GM18858 (cell line): ENCODE measurements at regions not wholly inside any gene's neighbourhood (a gene's known extent, or its start where the extent isn't known, plus 50 kb on each side); places are given as distances from the start of the nearest gene placed in this dataset.

Experiments
- ATAC-seq: cut with Tn5 transposase; IDR thresholded peaks from one replicate; pipeline ENCODE4 v1.9.1; 2021; ENCODE audit not compliant: unreplicated experiment

DNA sequence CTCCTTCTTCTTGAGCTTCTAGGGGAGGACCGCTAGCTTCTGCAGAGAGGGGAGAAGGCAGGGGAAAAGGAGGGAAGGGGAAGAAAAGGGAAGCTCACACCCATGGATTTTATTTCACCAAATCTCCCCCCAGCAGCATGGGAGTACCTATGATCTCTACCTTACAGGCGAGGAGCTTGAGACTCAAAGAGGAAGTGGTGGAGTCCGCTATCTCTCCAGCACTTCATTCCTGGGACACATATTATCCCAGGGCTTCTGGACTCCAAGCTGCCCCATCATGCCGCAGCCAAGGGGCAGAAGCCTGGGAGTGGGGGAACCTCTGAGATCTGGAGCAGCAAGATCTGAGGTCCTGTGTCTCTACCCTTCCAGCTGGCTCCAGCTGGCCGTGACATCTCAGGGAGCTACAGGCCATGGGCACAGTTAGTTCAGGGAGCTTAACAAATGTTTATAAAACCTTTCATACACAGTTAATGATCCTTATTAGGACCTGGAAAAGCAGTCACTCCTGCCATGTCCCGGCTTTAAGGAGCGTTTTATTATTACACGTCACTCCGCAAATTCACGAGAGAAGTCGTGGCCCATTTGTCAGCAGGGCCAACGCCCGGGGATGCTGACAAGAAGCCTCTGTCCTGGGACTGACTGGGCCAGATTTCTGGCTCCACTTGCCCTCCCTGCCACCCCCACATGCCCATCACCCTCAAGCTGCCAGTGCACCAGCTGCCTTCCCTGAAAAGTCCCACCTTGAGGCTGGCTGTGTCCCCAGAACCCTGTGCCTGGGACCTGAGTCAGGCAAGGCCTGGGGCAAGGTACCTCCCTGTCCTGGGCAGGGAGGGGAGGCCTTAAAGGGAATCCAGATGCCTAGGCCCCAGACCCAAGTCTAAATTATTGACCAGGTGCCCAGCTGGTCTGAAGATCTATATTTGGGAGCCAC is 132.1 kb upstream of the ZMIZ1 start:
- no peak for ATAC-seq

DNA sequence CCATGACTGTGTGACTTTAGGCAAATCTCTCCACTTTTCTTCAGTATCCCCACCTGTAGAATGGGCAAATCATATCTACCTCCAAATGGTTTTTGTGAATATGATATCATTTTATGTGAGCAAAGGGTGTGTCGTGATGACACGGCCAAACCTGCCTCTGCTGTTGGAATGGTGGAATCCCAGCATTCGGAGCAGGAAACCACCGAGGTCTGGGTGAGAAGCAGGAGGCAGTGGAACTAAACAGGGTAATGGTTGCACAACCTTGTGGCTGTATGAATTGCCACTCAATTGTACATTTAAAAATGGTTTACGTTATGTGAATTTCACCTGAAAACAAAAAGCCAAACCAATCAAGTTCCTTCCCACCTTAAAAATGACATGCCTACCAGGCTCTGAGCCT is 131.4 kb upstream of the ZMIZ1 start:
- ATAC-seq, result no peak

- ATAC-seq, result no peak
Observed at GRCh38 chr10:78937800-78938694, 130.7 kb upstream of the ZMIZ1 start.

DNA sequence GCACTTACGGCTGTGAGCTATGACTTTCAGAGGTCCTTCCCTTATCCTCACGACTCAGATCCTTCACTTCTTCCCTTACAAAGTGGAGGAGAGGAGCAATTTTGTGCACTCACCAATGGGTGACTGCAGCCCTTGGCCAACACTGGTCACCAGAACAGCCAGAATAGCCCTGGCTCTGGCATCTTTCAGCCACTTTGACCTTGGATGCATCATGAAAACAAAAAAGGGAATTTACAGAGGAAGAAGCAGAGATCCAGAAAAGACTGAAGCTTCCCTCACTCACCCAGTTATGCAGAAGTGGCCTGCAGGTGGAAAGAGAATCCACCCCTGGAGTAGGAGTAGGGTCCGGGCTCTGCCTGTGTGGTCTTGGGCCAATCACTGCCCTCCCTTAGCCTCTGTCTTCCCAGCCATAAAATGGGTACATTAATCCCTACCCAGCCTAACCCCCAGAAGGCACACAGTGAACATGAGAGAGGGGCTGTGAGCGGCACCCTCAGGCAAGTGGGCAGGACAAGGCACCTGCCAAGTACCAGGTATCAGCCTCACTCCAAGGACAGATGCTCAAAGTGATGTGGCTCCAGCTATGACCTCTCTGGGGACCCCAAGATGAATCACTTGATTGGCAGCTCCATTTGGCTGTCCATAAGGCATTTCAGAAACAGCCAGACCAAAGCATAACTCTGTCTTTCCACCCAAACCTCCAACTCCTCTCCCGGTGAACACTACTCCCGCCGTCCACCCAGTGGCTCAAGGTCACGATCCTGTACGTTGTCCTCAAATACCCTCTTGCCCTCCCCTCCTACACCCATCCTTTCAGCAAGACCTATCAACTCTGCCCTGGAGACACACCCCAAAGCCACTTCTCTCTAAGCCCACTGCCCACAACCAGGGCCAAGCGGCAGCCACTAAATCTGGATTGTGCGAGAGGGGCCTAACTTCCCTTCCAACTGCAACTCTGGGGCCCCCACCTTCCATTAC is 129.8 kb upstream of the ZMIZ1 start:
- no peak for ATAC-seq

DNA sequence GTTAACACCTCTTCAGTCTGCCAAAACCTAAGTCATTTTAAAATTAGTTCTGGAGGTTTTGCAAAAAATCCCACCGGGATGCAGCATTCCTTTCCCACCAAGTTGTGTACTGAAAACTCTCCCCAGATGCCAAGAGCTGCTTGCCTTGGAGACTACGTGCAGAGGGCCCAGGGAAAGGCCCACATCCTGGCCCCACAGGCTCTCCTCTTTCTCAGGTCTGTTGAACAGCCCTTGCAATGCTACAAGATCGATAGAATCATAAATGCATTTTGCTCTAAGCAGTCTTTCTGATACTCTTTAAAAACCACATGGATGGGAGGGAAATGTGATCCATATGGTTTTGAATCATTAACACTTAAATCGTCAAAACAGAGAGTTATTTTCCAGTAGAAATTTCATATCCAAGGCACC is 126.7 kb upstream of the ZMIZ1 start:
- no peak for ATAC-seq

DNA sequence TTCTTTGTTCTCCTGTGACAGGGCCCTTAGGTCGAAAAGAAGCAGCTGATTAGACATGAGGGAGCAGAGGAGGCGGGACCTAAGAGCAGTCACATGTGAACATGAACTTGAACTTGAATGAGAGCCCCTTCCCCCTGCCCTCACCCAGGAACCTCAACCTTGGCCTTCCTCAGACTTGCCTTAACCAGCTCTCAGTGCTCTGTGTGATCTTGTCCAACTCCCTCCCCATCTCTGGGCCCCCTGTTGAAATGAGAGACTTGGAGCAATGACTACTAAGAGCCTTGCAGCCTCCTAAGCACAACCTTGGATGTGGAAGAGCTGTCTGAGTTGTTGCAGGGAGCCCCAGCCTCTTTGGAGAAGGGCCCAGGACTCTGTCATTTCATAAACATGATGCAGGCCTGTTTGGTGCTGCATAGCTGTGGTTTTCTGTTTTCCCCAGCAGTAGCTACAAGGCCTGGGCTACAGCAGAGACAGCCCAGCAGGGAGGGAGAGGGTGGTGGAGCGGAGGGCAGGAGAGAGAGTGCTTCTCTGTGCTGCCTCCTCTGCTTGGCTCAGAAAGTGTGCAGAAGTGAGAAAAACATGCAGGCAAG is 123.9 kb upstream of the ZMIZ1 start:
- no peak for ATAC-seq

DNA sequence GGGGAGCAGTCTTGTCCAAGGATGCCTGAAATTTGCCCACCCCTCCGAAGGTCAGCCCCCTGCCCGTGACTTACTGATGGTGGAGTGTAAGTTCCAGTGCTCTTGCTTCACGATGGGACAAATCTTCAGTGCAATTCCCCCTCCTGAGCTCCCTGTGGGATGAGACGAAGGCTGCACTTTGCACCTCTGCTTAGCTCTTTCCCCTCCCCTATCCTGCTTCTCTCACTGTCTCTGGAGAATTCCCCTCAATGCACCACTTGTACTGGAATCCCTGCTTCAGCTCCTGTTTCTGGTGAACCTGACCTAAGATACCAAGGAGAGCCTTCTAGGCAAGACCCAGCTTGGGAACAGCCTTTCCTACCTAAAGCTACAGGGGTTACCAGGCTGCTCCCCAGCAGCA is 122.9 kb upstream of the ZMIZ1 start:
- ATAC-seq, result no peak

GRCh38 chr10:78947226-78947625 is 121.5 kb upstream of the ZMIZ1 start:
- no peak for ATAC-seq

DNA sequence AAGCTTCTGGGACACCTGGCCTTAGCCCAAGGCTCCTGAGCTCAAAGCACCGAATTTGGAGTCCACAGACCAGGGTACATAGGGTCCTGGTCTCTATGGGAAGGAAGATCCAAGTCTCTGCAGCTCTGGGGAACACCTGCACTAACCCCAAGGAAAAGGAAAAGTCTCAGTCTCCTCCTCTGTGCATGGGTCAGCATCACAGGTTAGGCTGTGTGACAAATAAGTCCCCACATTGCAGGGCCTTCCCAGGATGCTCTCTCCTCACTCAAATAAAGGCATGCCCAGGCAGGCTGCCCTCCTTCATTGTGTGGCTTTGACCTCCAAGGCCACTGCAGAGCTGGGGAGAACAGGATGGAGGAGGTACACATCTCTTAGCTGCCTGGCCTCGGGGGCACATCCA is 121.0 kb upstream of the ZMIZ1 start:
- no peak for ATAC-seq

- no peak for ATAC-seq
Observed at GRCh38 chr10:78948621-78949030, 120.1 kb upstream of the ZMIZ1 start.

DNA sequence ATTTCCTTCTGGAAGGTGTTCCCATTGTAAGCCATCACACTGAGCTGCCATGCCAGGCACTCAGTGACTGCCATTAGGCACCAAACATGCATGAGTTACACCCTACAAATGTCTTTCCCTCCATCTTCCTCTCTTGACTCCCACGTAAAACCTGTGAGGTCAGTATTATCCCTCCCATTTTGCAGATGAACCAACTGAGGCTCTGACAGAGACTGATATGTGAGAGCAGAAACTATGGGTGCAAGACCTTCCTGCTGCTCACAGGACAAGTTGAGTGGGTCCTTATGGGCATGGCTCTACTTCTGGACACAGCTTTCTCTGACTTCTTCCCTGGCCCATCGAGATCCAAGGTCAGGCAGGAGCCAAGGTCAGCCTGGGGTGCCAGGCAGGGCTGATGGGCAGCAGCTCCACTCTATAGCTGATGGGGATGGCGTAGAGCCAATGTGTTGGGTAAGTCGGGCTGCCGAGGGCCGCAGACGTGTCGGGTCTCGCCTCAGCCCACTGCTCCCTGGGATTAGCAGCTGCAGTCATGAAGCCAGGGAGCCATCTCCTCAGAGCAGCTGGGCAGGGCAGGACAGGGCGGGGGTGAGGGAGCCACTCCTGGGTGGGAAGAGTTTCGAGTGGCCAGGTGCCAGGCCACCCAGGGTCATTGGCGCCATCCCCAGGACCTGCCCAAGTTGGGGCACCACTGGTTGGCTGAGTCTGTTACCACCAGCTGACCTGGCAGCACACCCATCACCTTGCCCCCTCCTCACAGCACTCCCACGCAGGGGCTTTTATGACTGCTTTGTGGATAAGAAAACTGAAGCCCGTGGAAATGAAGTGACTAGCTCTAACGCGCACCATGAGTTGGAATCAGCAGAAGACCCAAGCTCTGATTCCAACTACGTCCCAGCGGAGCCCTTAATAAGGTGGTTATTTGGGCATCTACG is 117.8 kb upstream of the ZMIZ1 start:
- no peak for ATAC-seq

- ATAC-seq, result no peak
Observed at GRCh38 chr10:78952030-78952429, 116.7 kb upstream of the ZMIZ1 start.

DNA sequence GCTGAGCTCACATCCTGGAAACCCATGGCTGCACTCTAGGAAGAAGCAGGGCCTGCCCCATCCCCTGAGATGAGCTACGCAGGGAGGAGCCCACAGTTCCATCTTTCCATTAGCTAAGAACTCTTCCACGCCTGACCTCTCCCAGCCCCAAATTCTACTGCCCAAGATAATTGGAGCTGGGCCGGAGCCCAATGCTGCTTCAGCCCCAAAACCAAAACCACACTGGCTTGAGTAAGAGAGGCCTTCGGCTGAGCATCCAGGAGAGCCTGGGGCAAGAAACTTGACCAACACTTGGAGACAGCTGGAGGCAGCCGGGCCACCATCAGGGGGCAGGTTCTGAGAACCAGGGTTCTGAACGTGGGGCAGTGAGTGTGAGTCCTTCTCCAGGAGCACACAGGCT is 116.1 kb upstream of the ZMIZ1 start:
- no peak for ATAC-seq

GRCh38 chr10:78953113-78953798 is 115.5 kb upstream of the ZMIZ1 start:
- ATAC-seq, result no peak

DNA sequence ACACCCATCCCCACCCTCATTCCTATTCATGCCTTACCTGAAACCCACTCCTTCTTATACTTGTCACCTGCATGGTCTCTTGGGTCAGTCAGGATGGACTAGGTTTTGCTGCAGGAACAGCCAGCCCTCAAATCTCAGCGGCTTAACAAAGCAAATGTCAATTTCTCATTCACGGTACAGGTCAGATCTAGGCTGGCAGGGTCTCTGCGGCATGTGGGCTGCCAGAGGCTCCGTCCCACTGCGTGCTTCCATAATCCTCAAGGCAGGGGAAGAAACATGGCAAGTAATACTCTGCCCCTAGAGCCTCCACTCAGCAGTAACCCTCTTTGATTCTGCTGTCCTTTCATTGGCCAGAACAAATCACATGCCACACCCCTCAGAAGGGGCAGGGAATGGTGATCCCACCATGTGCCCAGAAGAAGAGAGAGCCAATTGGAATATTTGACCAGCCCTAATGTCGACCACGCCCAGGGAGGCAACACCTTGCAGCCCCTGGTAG is 114.9 kb upstream of the ZMIZ1 start:
- ATAC-seq, result no peak

- no peak for ATAC-seq
Observed at GRCh38 chr10:78954689-78955088, 114.1 kb upstream of the ZMIZ1 start.

DNA sequence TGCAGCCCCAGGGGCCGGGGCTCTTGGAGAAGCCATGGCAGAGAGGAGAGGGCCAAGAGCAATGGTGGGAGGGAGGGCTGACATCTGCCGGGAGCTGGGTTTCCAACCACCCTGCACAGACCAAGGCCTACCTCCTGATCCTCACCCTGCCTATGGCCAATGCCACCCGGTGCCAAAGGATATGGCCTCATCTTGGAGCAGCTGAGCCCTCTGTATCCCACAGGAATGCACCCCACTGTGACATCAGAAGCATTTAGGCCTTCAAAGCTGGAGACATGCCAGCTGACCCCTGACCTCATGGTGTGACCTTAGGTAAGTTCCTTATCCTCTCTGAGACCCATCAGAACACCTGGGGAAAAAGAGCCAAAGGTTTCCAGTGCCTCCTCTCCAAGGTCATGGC is 113.6 kb upstream of the ZMIZ1 start:
- no peak for ATAC-seq

DNA sequence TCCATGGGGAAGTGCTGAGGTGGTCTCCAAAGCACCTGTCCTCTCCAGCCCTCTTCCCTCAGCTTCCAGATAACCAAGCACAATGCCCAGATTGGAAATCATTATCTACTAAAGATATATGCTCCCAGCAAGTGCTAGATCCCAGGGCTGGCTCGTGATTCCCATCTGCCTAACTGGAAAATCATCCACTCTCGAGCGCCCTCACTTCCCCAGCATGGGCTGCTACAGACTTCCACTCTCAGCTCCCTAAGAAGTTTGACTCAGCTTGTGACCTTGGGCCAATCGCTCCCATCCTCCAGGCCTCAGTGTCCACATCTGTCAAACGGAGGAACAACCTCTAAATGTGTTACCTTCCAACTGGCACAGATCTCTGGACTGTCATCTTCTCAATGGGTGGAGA is 112.4 kb upstream of the ZMIZ1 start:
- ATAC-seq, result no peak
